CD4-positive, alpha-beta T cell treated with Interleukin-17A for 4 hours (primary cell): ENCODE measurements at regions not wholly inside any gene's neighbourhood (a gene's known extent, or its start where the extent isn't known, plus 50 kb on each side); places are given as distances from the start of the nearest gene placed in this dataset.
"Not testable (repeated sequence)": the region's sequence is repeated elsewhere in the genome, so short reads cannot be mapped to it uniquely, and the experiment has no call there.

Experiments used
- DNase-seq: peaks from one replicate; pipeline ENCODE4 v3.0.0-alpha.2; 2020; ENCODE audit warnings: mixed read lengths

DNA sequence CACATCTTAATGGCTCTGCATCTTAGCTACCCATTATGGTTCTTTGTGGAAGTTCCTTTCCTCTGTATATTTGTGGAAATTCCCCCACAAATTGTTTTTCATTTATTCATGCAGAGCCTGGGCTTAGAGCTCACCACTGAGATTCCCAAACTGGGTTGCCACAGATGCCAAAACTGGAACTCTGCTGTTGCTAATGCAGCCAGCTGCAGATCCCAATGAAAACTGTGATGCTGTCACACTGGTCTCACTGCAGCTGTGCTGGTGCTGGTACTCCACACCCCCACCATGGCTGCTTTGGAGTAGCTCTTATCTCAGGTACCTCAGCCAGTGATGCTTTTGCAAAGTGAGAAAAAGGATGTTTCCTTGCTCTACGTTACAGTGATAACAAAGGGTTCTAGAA is 87.7 kb downstream of the DCK start:
- no peak for DNase-seq

GRCh38 chr4:71093745-71094144 is 100.3 kb downstream of the DCK start:
- no peak for DNase-seq

DNA sequence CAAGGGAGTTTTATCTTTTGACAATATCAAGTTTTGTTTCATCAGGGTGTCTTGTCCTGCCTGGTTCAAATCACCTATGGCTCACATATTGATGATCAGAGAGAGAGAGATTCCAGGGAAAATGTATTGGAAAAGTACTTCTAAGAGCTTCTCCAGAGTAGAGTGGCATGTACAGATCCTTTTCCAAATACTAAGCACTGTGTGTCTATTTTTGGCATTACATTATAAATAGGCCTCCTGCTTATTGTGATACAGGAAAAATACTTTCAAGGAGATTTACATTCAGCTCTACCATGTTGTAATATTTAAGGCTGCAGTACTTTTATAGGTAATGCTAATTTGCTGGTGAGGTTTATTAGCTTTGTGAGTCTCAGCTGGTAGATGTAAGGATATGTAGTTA is 100.8 kb downstream of the DCK start:
- DNase-seq: no peak

DNA sequence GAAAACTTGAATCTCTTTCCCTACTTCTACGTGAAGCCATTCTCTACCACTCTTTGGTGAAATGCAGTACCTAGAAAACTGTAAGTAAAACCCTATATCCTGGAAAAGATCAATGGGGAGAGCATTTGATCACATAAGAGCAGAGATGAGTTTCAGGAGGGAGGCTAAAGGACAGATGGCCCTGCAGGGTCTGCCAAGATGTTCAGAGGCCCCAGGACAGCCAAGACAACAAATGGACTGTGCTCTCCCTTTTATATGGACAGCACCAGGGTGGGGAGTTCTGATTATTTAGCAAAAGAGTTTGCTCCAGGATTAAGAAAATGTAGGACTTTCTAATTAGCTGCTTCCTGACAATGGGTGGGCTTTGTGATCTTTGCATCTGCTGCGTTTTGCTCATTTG is 101.7 kb downstream of the DCK start:
- no peak for DNase-seq

GRCh38 chr4:71095545-71095944 is 102.1 kb downstream of the DCK start:
- DNase-seq: no peak

GRCh38 chr4:71107726-71108125 is 114.3 kb downstream of the DCK start:
- no peak for DNase-seq

DNA sequence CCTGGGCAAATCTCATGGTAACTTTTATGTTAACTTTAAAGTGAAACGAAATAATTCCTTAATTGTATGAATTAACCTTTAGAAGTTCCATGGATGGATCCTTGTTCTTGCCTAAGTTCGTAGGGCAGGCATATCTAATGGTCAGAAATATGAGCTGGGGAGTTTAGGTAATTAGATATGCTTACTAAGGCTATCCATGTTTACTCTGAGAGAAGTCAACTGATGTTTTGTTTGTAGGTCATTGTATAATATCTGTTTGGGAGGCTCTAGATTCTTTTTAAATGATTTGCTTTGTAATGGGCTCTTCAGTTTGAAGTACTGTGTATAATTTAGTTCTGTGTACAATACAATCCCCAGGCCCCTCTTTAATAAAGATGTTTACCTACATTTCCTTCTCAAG is 117.0 kb downstream of the DCK start:
- DNase-seq: no peak

DNA sequence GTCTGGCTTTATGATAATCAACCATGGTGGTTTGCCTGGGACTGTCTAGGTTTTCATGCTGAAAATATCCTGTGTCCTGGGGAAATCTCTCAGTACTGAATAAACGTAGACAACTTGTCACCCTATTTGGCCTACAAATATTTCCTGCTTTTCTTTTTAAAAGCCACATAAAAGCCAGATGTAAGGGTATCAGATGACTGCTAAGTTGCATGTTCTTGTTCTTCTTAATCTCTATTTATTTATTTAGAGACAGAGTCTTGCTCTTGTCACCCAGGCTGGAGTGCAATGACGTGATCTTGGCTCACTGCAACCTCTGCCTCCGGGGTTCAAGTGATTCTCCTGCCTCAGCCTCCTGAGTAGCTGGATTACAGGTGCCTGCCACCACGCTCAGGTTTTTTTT is 117.7 kb downstream of the DCK start:
- DNase-seq: not testable (repeated sequence)

DNA sequence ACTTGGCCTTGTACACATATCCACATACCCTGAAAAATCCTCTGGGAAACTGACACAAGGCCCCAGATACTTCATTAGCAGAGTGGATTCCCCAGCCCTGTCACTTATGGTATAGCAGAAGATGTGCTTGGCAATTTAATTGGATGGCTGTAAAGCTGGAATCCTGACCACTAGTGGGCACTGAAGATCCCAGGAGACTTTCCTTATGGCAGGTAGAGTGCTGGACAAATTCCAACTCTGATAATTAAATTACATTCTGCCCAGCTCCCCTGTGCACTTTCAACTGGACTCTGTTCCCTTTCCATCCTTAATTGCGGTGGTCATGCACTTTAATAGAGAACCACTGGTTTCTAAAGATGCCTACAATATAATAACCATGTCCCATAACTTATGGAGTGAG is 119.8 kb downstream of the DCK start:
- no peak for DNase-seq

DNA sequence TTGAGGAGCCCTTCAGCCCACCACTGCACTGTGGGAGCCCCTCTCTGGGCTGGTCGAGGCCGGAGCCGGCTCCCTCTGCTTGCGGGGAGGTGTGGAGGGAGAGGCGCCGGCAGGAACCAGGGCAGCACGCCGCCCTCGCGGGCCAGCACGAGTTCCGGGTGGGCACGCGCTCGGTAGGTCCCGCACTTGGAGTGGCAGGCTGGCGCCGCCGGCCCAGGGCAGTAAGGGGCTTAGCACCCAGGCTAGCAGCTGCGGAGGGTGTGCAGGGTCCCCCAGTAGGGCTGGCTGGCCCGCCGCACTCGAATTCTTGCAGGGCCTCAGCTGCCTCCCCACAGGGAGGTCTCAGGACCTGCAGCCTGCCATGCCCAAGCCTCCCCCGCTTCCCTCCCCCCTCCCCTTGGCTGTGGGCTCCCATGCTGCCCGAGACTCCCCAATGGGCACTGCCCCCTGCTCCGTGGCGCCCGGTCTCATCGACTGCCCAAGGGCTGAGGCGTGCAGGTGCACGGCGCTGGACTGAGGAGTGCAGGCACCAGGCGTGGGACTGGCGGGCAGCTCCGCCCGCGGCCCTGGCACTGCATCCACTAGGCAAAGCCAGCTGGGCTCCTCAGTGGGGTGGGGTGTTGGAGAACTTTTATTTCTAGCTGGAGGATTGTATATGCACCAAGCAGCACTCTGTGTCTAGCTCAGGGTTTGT is 127.5 kb downstream of the DCK start:
- no peak for DNase-seq

- no peak for DNase-seq
Measured at GRCh38 chr4:71123951-71124350, 130.5 kb downstream of the DCK start.

DNA sequence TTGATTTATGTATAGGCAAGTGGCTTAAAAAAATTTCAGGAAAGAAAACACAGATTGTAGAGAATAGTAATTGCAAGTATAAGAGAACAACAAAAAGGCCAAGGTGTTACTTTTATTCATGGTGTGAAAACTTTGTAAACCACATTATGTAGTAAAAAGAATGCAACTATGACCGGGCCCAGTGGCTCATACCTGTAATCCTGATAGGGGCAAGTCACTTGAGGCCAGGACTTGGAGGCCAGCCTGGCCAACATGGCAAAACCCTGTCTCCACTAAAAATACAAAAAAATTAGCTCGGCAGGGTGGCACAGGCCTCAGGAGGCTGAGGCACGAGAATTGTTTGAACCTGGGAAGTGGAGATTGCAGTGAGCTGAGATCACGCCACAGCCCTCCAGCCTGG is 131.7 kb downstream of the DCK start:
- DNase-seq: no peak

DNA sequence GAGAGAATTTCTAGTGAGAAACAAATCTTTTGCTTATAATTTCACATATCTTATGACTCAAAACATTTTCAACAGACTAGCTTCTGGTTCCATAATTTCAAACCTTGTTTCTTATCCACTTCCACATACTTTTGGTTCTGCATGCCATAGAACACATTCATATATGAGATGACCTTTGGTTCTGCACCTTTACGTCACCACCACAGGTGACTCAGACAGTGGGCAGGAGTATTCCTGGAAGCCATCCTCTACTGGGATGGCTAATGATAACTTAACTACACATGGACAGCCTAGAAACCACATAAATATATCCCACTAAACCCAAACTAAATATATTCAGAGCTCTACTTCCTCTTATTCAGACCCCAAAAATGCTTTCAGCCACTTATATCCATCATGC is 133.3 kb downstream of the DCK start:
- no peak for DNase-seq

- DNase-seq: no peak
Measured at GRCh38 chr4:71130827-71131603, 137.6 kb downstream of the DCK start.

DNA sequence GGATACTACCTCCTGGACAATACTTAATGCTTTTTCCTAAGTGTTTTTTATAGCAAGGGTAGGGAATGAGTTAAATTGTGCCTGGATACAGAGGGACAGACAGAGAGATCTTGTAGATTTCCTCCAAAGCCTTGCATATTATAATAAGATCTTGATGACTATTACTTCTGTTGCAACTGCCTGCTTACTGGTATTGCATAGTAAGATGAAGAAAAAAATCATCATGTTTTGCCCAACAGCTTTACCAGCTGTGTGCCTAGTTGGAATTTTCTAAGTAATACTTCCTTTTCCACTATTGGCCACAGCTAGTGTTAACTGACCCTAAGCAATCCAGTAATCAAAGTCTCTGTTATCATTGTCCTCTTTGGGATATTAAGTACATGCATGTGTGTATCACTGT is 139.0 kb downstream of the DCK start:
- DNase-seq: no peak

- DNase-seq: no peak
Measured at GRCh38 chr4:71133491-71133890, 140.0 kb downstream of the DCK start.

GRCh38 chr4:71136071-71136470 is 142.6 kb downstream of the DCK start:
- no peak for DNase-seq

GRCh38 chr4:71138007-71138615 is 144.7 kb downstream of the DCK start:
- no peak for DNase-seq

DNA sequence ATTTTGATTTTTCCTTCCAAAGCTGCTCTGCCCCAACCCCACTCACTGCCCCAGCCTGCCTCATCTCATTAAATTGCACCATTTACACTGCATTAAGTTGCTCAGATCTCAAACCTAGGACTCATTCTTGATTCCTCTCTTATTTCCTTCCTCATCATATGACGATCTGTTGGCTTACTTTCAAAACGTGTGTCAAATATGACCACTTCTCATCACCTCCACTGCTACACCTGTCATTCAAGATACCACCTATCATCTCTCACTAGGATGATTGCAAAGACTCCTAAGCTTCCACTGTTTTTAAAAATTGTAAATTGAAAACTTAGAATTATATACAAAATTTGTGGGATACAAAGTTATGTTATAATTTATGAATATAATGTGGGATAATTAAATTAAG is 147.1 kb downstream of the DCK start:
- DNase-seq: no peak

DNA sequence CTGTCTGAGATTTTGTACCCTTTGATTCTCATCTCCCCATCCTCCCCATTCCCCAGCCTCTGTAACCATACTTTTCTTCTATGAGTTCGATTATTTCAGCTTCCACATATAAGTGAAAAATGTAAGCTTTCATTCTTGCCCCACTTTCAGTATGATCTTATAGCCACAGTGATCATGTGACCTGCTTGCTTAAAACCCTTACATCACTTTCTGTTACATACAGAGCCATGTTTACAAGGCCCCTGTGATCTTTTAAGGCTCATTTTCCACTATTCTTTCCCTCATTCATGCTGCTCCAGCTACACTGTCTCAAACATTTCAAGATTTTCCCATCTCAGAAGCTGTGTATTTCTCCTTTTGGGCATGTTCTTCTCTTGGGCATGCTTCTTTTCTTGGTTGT is 147.7 kb downstream of the DCK start:
- DNase-seq: no peak

GRCh38 chr4:71147261-71147660 is 153.8 kb downstream of the DCK start:
- DNase-seq: no peak

DNA sequence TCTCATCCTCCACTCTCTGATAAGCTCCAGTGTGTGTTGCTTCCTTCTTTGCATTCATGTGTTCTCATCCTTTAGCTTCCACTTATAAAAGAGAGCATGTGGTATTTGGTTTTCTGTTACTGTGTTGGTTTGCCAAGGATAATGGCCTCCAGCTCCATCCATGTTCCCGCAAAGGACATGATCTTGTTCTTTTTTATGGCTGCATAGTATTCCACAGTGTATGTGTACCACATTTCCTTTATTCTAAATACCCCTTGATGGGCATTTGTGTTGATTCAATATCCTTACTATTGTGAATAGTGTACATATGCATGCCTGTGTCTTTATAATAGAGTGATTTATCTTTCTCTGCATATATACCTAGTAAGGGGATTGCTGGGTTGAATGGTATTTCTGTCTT is 155.1 kb downstream of the DCK start:
- DNase-seq: no peak

GRCh38 chr4:71151054-71151453 is 157.6 kb downstream of the DCK start:
- DNase-seq: no peak

DNA sequence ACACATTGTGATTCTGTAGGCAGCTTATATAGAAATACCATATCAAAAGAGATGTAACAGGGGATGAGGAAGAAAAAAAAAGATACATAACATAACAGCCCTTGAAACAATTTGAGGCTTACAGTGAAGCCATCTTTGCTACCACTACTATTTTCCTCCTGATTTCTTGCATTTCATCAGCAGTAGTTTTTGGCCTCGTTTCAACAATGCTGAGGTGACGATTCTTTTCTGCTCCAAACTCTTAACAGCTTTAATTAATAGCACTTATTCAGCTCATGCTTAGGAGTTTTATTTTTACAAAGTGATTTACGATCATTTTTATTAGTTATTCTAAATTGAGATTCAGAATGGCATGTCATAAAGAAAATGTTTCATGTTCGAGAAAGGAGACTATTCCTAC is 163.2 kb downstream of the DCK start:
- no peak for DNase-seq
